ENCODE measurements at regions not wholly inside any gene's neighbourhood (a gene's known extent, or its start where the extent isn't known, plus 50 kb on each side); places are given as distances from the start of the nearest gene placed in this dataset.

- DNase-seq (ENCODE audit: low read depth), result no peak
Measured at GRCh38 chr10:30117812-30118501, 58.6 kb upstream of the JCAD start.

- no peak for DNase-seq (ENCODE audit: low read depth)
Measured at GRCh38 chr10:30116041-30116491, 56.7 kb upstream of the JCAD start.

GRCh38 chr10:30115626-30115940 is 56.2 kb upstream of the JCAD start:
- DNase-seq (ENCODE audit: low read depth), result no peak

GRCh38 chr10:30114881-30115625 is 55.7 kb upstream of the JCAD start:
- DNase-seq (ENCODE audit: low read depth), result no peak

DNA sequence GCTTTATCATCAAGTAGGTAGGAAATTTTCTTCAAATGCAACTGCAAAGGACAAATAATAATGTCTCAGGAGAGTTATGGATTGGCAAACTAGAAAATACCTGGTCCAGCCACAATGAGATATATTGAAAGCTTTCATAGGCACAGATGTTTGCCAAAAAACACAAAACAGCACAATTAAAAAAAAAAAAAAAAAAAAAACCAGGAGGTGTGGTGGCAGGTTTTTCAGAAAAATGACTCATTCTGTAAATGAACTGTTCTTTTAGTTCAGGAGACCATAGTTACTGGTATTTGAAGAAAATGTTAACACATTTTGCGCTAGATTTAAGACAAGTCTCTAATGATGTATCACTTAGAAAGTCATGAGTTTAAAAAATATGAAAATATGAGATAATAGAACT is 55.0 kb upstream of the JCAD start:
- DNase-seq (ENCODE audit: low read depth), result no peak

DNA sequence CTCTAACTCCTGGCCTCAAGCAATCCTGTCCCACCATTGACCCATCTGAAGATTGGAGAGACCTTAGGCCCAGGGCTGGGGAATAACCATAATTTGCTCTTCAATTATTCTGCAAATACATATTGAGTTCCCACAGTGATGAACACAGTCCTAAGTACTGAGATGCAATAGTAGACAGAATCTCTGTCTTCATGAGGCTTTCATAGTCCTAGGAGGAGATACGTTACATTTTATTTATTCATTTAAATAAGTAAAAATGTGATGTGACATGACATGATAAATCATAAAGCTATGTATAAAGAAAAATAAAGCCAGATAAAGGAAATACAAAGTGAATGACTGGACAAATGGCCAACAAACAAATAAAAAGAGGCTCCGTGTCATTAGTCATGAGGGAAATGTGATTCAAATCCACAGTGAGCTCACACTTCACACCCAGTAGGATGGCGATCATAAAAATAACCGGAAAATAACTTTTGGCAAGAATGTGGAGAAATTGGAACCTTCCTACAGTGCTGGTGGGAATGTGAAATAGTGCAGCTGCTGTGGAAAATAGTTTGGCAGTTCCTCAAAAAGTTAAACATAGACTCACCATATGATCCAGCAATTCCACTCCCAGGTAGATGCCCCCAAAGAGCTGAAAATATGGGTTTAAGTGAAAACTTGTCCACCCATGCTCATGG is 52.1 kb upstream of the JCAD start:
- peak; percentile 30 for DNase-seq (ENCODE audit: low read depth)
